PC-9 (cell line): ENCODE measurements at regions not wholly inside any gene's neighbourhood (a gene's known extent, or its start where the extent isn't known, plus 50 kb on each side); places are given as distances from the start of the nearest gene placed in this dataset.

Source experiments
- CTCF ChIP-seq: fragments of 200-600 bp; sonication (generic); conservative IDR thresholded peaks from 2 replicates; pipeline ENCODE4 v1.6.1; 2017; ENCODE audit warnings: mixed run types, antibody characterized with exemption, mild to moderate bottlenecking, moderate library complexity
- EZH2 ChIP-seq: fragments of 200-600 bp; sonication (generic); IDR thresholded peaks from 2 replicates; pipeline ENCODE4 v1.8.0; 2017; ENCODE audit warnings: antibody characterized with exemption, low read depth

- TF ChIP-seq CTCF (no peak), EZH2 (no peak)
Observed at GRCh38 chr21:16213518-16213917, 483.7 kb downstream of the USP25 start.
